ENCODE measurements at regions not wholly inside any gene's neighbourhood (a gene's known extent, or its start where the extent isn't known, plus 50 kb on each side); places are given as distances from the start of the nearest gene placed in this dataset.

GRCh38 chr6:7035837-7036249, 71.9 kb upstream of the RREB1 start:
- DNase-seq, result no peak

- DNase-seq, result no peak
Measured at GRCh38 chr6:7041511-7042026, 66.2 kb upstream of the RREB1 start.

GRCh38 chr6:7042056-7042653, 65.6 kb upstream of the RREB1 start:
- peak; percentile 68 for DNase-seq

- DNase-seq, result peak; percentile 63
Measured at GRCh38 chr6:7042654-7043545, 64.9 kb upstream of the RREB1 start.

- DNase-seq, result no peak
Measured at GRCh38 chr6:7045331-7045730, 62.4 kb upstream of the RREB1 start.

GRCh38 chr6:7045746-7046145, 62.0 kb upstream of the RREB1 start:
- DNase-seq, result no peak

- DNase-seq, result no peak
Measured at GRCh38 chr6:7047128-7047527, 60.6 kb upstream of the RREB1 start.

- peak; percentile 79 for DNase-seq
Measured at GRCh38 chr6:7047966-7048365, 59.8 kb upstream of the RREB1 start.

- peak; percentile 60 for DNase-seq
Measured at GRCh38 chr6:7048894-7049293, 58.9 kb upstream of the RREB1 start.

- DNase-seq, result peak; percentile 65
Measured at GRCh38 chr6:7050004-7050403, 57.8 kb upstream of the RREB1 start.

- DNase-seq, result peak; percentile 63
Measured at GRCh38 chr6:7050872-7051779, 56.6 kb upstream of the RREB1 start.

GRCh38 chr6:7051780-7052442, 55.9 kb upstream of the RREB1 start:
- DNase-seq, result no peak

GRCh38 chr6:7052443-7053011, 55.2 kb upstream of the RREB1 start:
- no peak for DNase-seq

GRCh38 chr6:7053125-7053774, 54.5 kb upstream of the RREB1 start:
- DNase-seq, result no peak
